GM21825 (cell line): ENCODE measurements at regions not wholly inside any gene's neighbourhood (a gene's known extent, or its start where the extent isn't known, plus 50 kb on each side); places are given as distances from the start of the nearest gene placed in this dataset.
A peak's percentile ranks its signal among the peaks of the same experiment; 100 is the strongest.

Source experiments
- ATAC-seq: cut with Tn5 transposase; IDR thresholded peaks from one replicate; pipeline ENCODE4 v1.9.1; 2021; ENCODE audit warnings: mild to moderate bottlenecking, moderate library complexity; ENCODE audit not compliant: unreplicated experiment

GRCh38 chr3:70421506-70421905 lies 109.1 kb upstream of the MDFIC2 start:
- no peak for ATAC-seq

- ATAC-seq = no peak
These were observed 96.6 kb upstream of the MDFIC2 start for GRCh38 chr3:70409018-70409417.

- ATAC-seq = peak; percentile 75
These were observed 87.8 kb upstream of the MDFIC2 start for GRCh38 chr3:70400194-70400593.

- no peak for ATAC-seq
These were observed 81.6 kb upstream of the MDFIC2 start for GRCh38 chr3:70393881-70394612.

GRCh38 chr3:70392227-70392626 lies 79.8 kb upstream of the MDFIC2 start:
- ATAC-seq = no peak

- no peak for ATAC-seq
These were observed 75.5 kb upstream of the MDFIC2 start for GRCh38 chr3:70387889-70388288.

- ATAC-seq = no peak
These were observed 74.4 kb upstream of the MDFIC2 start for GRCh38 chr3:70386846-70387245.

- ATAC-seq = no peak
These were observed 73.6 kb upstream of the MDFIC2 start for GRCh38 chr3:70386043-70386442.

GRCh38 chr3:70383360-70383831 lies 71.0 kb upstream of the MDFIC2 start:
- peak; percentile 98 for ATAC-seq

GRCh38 chr3:70374179-70374578 lies 61.7 kb upstream of the MDFIC2 start:
- ATAC-seq = no peak
